ENCODE measurements at regions not wholly inside any gene's neighbourhood (a gene's known extent, or its start where the extent isn't known, plus 50 kb on each side); places are given as distances from the start of the nearest gene placed in this dataset.

GRCh38 chr4:59969909-59970308 is 1230.2 kb upstream of the ADGRL3 start:
- no CpG with 5 or more reads among the region's 3 CpGs for WGBS (ENCODE audit: insufficient coverage, insufficient read length)
- H3K36me3 ChIP-seq (ENCODE audit: control insufficient read depth, insufficient read depth, low read length) = no peaks in the 10 kb centered on the region
- no peak overlapping the region for H3K27ac ChIP-seq (ENCODE audit: low read length)
- H3K4me3 ChIP-seq (ENCODE audit: low read length) = no peak overlapping the region
- no peaks in the 10 kb centered on the region for H3K9me3 ChIP-seq (ENCODE audit: control insufficient read depth, insufficient read depth, low read length)
- DNase-seq (ENCODE audit: low read depth, low spot score) = no peak
- no peaks in the 10 kb centered on the region for H3K27me3 ChIP-seq (ENCODE audit: control insufficient read depth, insufficient read depth, low read length)
- no peaks in the 10 kb centered on the region for H3K4me1 ChIP-seq (ENCODE audit: control insufficient read depth, insufficient read depth, low read length)

DNA sequence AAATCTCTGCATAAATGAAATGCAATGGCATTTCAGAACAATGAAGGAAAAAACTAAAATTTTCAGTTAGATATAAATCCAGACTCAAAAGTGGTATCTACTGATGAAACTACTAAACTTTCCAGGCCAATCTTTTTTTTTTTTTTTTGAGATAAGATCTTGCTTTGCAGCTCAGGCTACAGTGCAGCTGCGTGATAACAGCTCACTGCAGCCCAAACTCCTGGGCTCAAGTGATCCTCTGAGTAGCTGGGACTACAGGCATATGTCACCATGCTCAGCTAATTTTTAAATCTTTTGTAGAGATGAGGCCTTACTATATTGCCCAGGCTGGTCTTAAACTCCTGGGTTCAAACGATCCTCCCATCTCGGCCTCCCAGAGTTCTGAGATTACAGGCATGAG is 1228.2 kb upstream of the ADGRL3 start:
- Histone ChIP-seq H3K36me3 (ENCODE audit: control insufficient read depth, insufficient read depth, low read length) (no peaks in the 10 kb centered on the region), H3K27ac (ENCODE audit: low read length) (no peak overlapping the region), H3K9me3 (ENCODE audit: control insufficient read depth, insufficient read depth, low read length) (no peaks in the 10 kb centered on the region), H3K4me3 (ENCODE audit: low read length) (no peak overlapping the region), H3K27me3 (ENCODE audit: control insufficient read depth, insufficient read depth, low read length) (no peaks in the 10 kb centered on the region), H3K4me1 (ENCODE audit: control insufficient read depth, insufficient read depth, low read length) (no peaks in the 10 kb centered on the region)
- no CpG with 5 or more reads among the region's 3 CpGs for WGBS (ENCODE audit: insufficient coverage, insufficient read length)
- DNase-seq (ENCODE audit: low read depth, low spot score) = no peak

DNA sequence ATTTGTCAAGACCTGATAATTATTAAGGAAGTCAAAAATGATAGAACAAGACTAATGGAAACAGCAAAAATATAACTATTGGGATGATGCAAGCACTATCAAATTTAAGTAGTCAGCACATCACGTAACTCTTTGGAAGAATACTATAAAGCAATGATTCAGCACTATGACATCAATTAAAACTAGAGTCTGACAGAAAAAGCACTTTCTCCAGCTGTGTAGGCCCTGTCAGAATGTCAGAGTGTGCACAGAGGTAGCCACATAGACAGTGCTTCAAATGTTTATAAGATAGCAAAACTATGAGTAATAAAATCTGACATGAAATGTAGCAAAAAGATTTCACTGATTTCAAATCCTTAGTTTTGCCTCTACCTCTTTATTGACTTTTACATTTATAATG is 1226.6 kb upstream of the ADGRL3 start:
- WGBS (ENCODE audit: insufficient coverage, insufficient read length) = no CpG with 5 or more reads among the region's 1 CpG
- Histone ChIP-seq H3K36me3 (ENCODE audit: control insufficient read depth, insufficient read depth, low read length) (no peaks in the 10 kb centered on the region), H3K9me3 (ENCODE audit: control insufficient read depth, insufficient read depth, low read length) (no peaks in the 10 kb centered on the region), H3K27me3 (ENCODE audit: control insufficient read depth, insufficient read depth, low read length) (no peaks in the 10 kb centered on the region), H3K4me1 (ENCODE audit: control insufficient read depth, insufficient read depth, low read length) (no peaks in the 10 kb centered on the region), H3K27ac (ENCODE audit: low read length) (no peak overlapping the region), H3K4me3 (ENCODE audit: low read length) (no peak overlapping the region)
- DNase-seq (ENCODE audit: low read depth, low spot score) = no peak

GRCh38 chr4:59979061-59979460 is 1221.1 kb upstream of the ADGRL3 start:
- Histone ChIP-seq H3K4me3 (ENCODE audit: low read length) (no peak overlapping the region), H3K27me3 (ENCODE audit: control insufficient read depth, insufficient read depth, low read length) (no peaks in the 10 kb centered on the region), H3K36me3 (ENCODE audit: control insufficient read depth, insufficient read depth, low read length) (no peaks in the 10 kb centered on the region), H3K27ac (ENCODE audit: low read length) (no peak overlapping the region), H3K4me1 (ENCODE audit: control insufficient read depth, insufficient read depth, low read length) (no peaks in the 10 kb centered on the region), H3K9me3 (ENCODE audit: control insufficient read depth, insufficient read depth, low read length) (no peaks in the 10 kb centered on the region)
- DNase-seq (ENCODE audit: low read depth, low spot score) = no peak
- no CpG with 5 or more reads among the region's 1 CpG for WGBS (ENCODE audit: insufficient coverage, insufficient read length)

GRCh38 chr4:59983852-59984251 is 1216.3 kb upstream of the ADGRL3 start:
- H3K4me1 ChIP-seq (ENCODE audit: control insufficient read depth, insufficient read depth, low read length) = no peaks in the 10 kb centered on the region
- H3K36me3 ChIP-seq (ENCODE audit: control insufficient read depth, insufficient read depth, low read length) = no peaks in the 10 kb centered on the region
- WGBS (ENCODE audit: insufficient coverage, insufficient read length) = no CpG with 5 or more reads among the region's 1 CpG
- H3K27ac ChIP-seq (ENCODE audit: low read length) = no peak overlapping the region
- no peak for DNase-seq (ENCODE audit: low read depth, low spot score)
- H3K4me3 ChIP-seq (ENCODE audit: low read length) = no peak overlapping the region
- no peaks in the 10 kb centered on the region for H3K27me3 ChIP-seq (ENCODE audit: control insufficient read depth, insufficient read depth, low read length)
- H3K9me3 ChIP-seq (ENCODE audit: control insufficient read depth, insufficient read depth, low read length) = no peaks in the 10 kb centered on the region

GRCh38 chr4:59987289-59987688 is 1212.8 kb upstream of the ADGRL3 start:
- DNase-seq (ENCODE audit: low read depth, low spot score) = no peak
- no peaks in the 10 kb centered on the region for H3K9me3 ChIP-seq (ENCODE audit: control insufficient read depth, insufficient read depth, low read length)
- WGBS (ENCODE audit: insufficient coverage, insufficient read length) = no CpG with 5 or more reads among the region's 1 CpG
- no peaks in the 10 kb centered on the region for H3K27me3 ChIP-seq (ENCODE audit: control insufficient read depth, insufficient read depth, low read length)
- no peaks in the 10 kb centered on the region for H3K36me3 ChIP-seq (ENCODE audit: control insufficient read depth, insufficient read depth, low read length)
- H3K4me1 ChIP-seq (ENCODE audit: control insufficient read depth, insufficient read depth, low read length) = no peaks in the 10 kb centered on the region
- H3K4me3 ChIP-seq (ENCODE audit: low read length) = no peak overlapping the region
- no peak overlapping the region for H3K27ac ChIP-seq (ENCODE audit: low read length)

DNA sequence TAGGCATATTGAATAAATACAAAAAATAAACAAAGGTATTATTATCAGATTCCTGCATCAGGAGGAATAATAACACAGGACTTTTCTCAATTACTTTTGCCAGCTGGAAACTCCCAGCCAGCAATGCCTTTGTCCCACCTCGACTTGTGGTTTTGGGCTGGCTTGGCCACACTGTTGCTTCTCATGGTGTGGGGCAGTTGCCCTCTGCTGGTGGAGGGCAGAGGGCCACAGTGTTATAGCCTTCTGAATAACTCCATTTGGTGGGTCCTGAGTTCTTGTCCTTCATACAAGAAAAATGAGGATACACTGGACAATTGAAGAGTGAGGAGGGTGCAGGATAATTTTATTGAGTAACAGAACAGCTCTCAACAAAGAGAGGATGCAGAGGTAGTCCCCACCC is 1206.0 kb upstream of the ADGRL3 start:
- H3K9me3 ChIP-seq (ENCODE audit: control insufficient read depth, insufficient read depth, low read length) = no peaks in the 10 kb centered on the region
- no peak overlapping the region for H3K4me3 ChIP-seq (ENCODE audit: low read length)
- no peaks in the 10 kb centered on the region for H3K4me1 ChIP-seq (ENCODE audit: control insufficient read depth, insufficient read depth, low read length)
- peak; percentile 9 for DNase-seq (ENCODE audit: low read depth, low spot score)
- no peak overlapping the region for H3K27ac ChIP-seq (ENCODE audit: low read length)
- WGBS (ENCODE audit: insufficient coverage, insufficient read length) = no CpG with 5 or more reads among the region's 1 CpG
- H3K36me3 ChIP-seq (ENCODE audit: control insufficient read depth, insufficient read depth, low read length) = no peaks in the 10 kb centered on the region
- H3K27me3 ChIP-seq (ENCODE audit: control insufficient read depth, insufficient read depth, low read length) = no peaks in the 10 kb centered on the region

GRCh38 chr4:60002603-60003337 is 1197.4 kb upstream of the ADGRL3 start:
- Histone ChIP-seq H3K4me3 (ENCODE audit: low read length) (no peak overlapping the region), H3K36me3 (ENCODE audit: control insufficient read depth, insufficient read depth, low read length) (no peaks in the 10 kb centered on the region), H3K4me1 (ENCODE audit: control insufficient read depth, insufficient read depth, low read length) (no peaks in the 10 kb centered on the region), H3K9me3 (ENCODE audit: control insufficient read depth, insufficient read depth, low read length) (no peaks in the 10 kb centered on the region), H3K27ac (ENCODE audit: low read length) (no peak overlapping the region), H3K27me3 (ENCODE audit: control insufficient read depth, insufficient read depth, low read length) (no peaks in the 10 kb centered on the region)
- no peak for DNase-seq (ENCODE audit: low read depth, low spot score)
- no CpG with 5 or more reads among the region's 3 CpGs for WGBS (ENCODE audit: insufficient coverage, insufficient read length)

DNA sequence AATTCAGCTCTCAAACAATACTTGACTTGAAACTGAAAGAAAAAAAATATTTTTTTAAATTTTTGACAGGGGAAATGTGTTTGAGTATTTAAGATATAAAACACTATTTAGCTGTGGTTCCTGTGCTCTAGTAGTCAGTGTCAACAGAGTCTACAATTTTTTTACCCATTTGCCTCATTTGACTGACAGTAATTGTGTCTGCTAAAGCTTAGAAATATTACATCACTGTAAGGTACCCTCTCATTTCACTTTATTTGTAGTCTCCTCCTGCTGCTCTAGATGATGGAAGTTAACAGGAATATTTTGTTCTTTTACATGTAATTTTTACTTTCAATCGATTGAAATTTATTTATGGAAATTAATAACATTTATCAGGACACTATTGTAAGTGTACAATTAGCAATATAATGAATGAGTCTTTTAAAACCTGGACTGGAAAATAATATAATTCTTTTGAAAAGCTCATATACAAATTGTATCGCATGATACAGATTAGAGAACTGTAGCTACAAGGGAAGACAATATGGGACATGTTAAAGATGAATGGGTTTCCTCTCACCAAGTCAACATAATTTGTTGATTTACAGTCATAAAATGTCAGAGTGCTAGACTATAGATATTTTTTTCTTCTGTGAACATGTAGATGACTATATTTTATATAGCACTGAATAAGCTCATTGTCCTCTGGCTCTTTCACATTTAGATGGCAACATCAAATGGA is 1186.5 kb upstream of the ADGRL3 start:
- Histone ChIP-seq H3K27me3 (ENCODE audit: control insufficient read depth, insufficient read depth, low read length) (no peaks in the 10 kb centered on the region), H3K4me1 (ENCODE audit: control insufficient read depth, insufficient read depth, low read length) (no peaks in the 10 kb centered on the region), H3K36me3 (ENCODE audit: control insufficient read depth, insufficient read depth, low read length) (no peaks in the 10 kb centered on the region), H3K9me3 (ENCODE audit: control insufficient read depth, insufficient read depth, low read length) (no peaks in the 10 kb centered on the region), H3K4me3 (ENCODE audit: low read length) (no peak overlapping the region), H3K27ac (ENCODE audit: low read length) (no peak overlapping the region)
- no CpG with 5 or more reads among the region's 2 CpGs for WGBS (ENCODE audit: insufficient coverage, insufficient read length)
- no peak for DNase-seq (ENCODE audit: low read depth, low spot score)

GRCh38 chr4:60016971-60017370 is 1183.2 kb upstream of the ADGRL3 start:
- no peak overlapping the region for H3K4me3 ChIP-seq (ENCODE audit: low read length)
- H3K27me3 ChIP-seq (ENCODE audit: control insufficient read depth, insufficient read depth, low read length) = no peaks in the 10 kb centered on the region
- H3K27ac ChIP-seq (ENCODE audit: low read length) = no peak overlapping the region
- H3K4me1 ChIP-seq (ENCODE audit: control insufficient read depth, insufficient read depth, low read length) = no peaks in the 10 kb centered on the region
- H3K36me3 ChIP-seq (ENCODE audit: control insufficient read depth, insufficient read depth, low read length) = no peaks in the 10 kb centered on the region
- H3K9me3 ChIP-seq (ENCODE audit: control insufficient read depth, insufficient read depth, low read length) = no peaks in the 10 kb centered on the region
- no CpG with 5 or more reads among the region's 1 CpG for WGBS (ENCODE audit: insufficient coverage, insufficient read length)
- no peak for DNase-seq (ENCODE audit: low read depth, low spot score)

GRCh38 chr4:60019180-60019579 is 1180.9 kb upstream of the ADGRL3 start:
- H3K4me1 ChIP-seq (ENCODE audit: control insufficient read depth, insufficient read depth, low read length) = no peaks in the 10 kb centered on the region
- no peaks in the 10 kb centered on the region for H3K27me3 ChIP-seq (ENCODE audit: control insufficient read depth, insufficient read depth, low read length)
- no peaks in the 10 kb centered on the region for H3K9me3 ChIP-seq (ENCODE audit: control insufficient read depth, insufficient read depth, low read length)
- H3K36me3 ChIP-seq (ENCODE audit: control insufficient read depth, insufficient read depth, low read length) = no peaks in the 10 kb centered on the region
- no peak overlapping the region for H3K4me3 ChIP-seq (ENCODE audit: low read length)
- H3K27ac ChIP-seq (ENCODE audit: low read length) = no peak overlapping the region
- DNase-seq (ENCODE audit: low read depth, low spot score) = no peak
- WGBS (ENCODE audit: insufficient coverage, insufficient read length) = no CpG with 5 or more reads among the region's 2 CpGs

Measured in iPS DF 6.9 (cell line).